ENCODE measurements at regions not wholly inside any gene's neighbourhood (a gene's known extent, or its start where the extent isn't known, plus 50 kb on each side); places are given as distances from the start of the nearest gene placed in this dataset.

- no peak for DNase-seq (ENCODE audit: low spot score)
Measured at GRCh38 chr5:106241409-106241808, 1429.3 kb downstream of the EFNA5 start.

- DNase-seq (ENCODE audit: low spot score), result no peak
Measured at GRCh38 chr5:106205916-106206571, 1464.7 kb downstream of the EFNA5 start.

- DNase-seq (ENCODE audit: low spot score), result no peak
Measured at GRCh38 chr5:106202035-106202434, 1468.7 kb downstream of the EFNA5 start.

GRCh38 chr5:106200971-106201370 lies 1469.8 kb downstream of the EFNA5 start:
- no peak for DNase-seq (ENCODE audit: low spot score)

GRCh38 chr5:106195679-106196474 lies 1474.9 kb downstream of the EFNA5 start:
- DNase-seq (ENCODE audit: low spot score), result no peak

- DNase-seq (ENCODE audit: low spot score), result no peak
Measured at GRCh38 chr5:106189121-106189809, 1481.5 kb downstream of the EFNA5 start.

GRCh38 chr5:106185661-106186081 lies 1485.1 kb downstream of the EFNA5 start:
- DNase-seq (ENCODE audit: low spot score), result no peak

GRCh38 chr5:106174903-106175302 lies 1495.8 kb downstream of the EFNA5 start:
- DNase-seq (ENCODE audit: low spot score), result no peak

GRCh38 chr5:106172681-106173532 lies 1497.8 kb downstream of the EFNA5 start:
- no peak for DNase-seq (ENCODE audit: low spot score)

GRCh38 chr5:106171708-106172107 lies 1499.0 kb downstream of the EFNA5 start:
- DNase-seq (ENCODE audit: low spot score), result no peak

GRCh38 chr5:106171132-106171531 lies 1499.6 kb downstream of the EFNA5 start:
- no peak for DNase-seq (ENCODE audit: low spot score)

GRCh38 chr5:106167766-106168165 lies 1503.0 kb downstream of the EFNA5 start:
- DNase-seq (ENCODE audit: low spot score), result no peak

- DNase-seq (ENCODE audit: low spot score), result no peak
Measured at GRCh38 chr5:106163233-106163632, 1507.5 kb downstream of the EFNA5 start.

GRCh38 chr5:106159616-106160015 lies 1511.1 kb downstream of the EFNA5 start:
- DNase-seq (ENCODE audit: low spot score), result no peak

GRCh38 chr5:106154280-106154716 lies 1516.4 kb downstream of the EFNA5 start:
- no peak for DNase-seq (ENCODE audit: low spot score)

GRCh38 chr5:106152569-106152968 lies 1518.2 kb downstream of the EFNA5 start:
- no peak for DNase-seq (ENCODE audit: low spot score)

- DNase-seq (ENCODE audit: low spot score), result no peak
Measured at GRCh38 chr5:106142116-106142515, 1528.6 kb downstream of the EFNA5 start.

- DNase-seq (ENCODE audit: low spot score), result no peak
Measured at GRCh38 chr5:106140101-106140500, 1530.6 kb downstream of the EFNA5 start.

- DNase-seq (ENCODE audit: low spot score), result no peak
Measured at GRCh38 chr5:106136061-106136460, 1534.7 kb downstream of the EFNA5 start.

GRCh38 chr5:106135473-106135872 lies 1535.3 kb downstream of the EFNA5 start:
- no peak for DNase-seq (ENCODE audit: low spot score)

- DNase-seq (ENCODE audit: low spot score), result no peak
Measured at GRCh38 chr5:106134549-106134948, 1536.2 kb downstream of the EFNA5 start.

GRCh38 chr5:106127985-106128384 lies 1542.8 kb downstream of the EFNA5 start:
- DNase-seq (ENCODE audit: low spot score), result no peak
